ENCODE measurements at regions not wholly inside any gene's neighbourhood (a gene's known extent, or its start where the extent isn't known, plus 50 kb on each side); places are given as distances from the start of the nearest gene placed in this dataset.

DNA sequence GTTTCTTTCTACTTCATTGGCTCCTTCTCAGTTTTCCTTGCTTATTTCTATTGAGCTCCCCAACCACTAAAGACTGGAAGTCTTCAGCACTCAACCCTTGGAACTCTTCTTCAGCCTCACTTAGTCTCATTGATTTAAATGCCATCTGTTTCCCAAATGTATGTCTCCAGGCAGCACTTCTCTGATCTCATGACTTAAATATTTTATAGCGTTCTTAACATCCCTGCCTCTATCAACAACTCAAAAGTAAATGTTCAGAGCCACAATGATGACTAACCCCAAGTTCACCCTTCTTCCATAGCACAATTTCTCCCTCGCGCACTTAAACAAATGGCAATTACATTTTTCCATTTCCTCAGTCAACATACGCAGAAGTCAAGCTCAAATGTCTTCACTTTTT, 1393.3 kb downstream of the ARAP2 start:
- Mint-ChIP-seq H3K27me3 (ENCODE audit: insufficient read depth) (no peaks in the 10 kb centered on the region), H3K36me3 (ENCODE audit: low read depth) (no peaks in the 10 kb centered on the region), H3K9me3 (no peaks in the 10 kb centered on the region; the same call in 1 of the 2 replicates), H3K4me1 (ENCODE audit: low read depth) (peaks cover 7% of the 10 kb centered on the region; the same call in 1 of the 2 replicates), H3K4me3 (peak overlapping the region; percentile 25; the same call in 1 of the 2 replicates), H3K27ac (no peak overlapping the region; the same call in 1 of the 2 replicates)
- no peak for DNase-seq
- TF ChIP-seq, protein P1, sequence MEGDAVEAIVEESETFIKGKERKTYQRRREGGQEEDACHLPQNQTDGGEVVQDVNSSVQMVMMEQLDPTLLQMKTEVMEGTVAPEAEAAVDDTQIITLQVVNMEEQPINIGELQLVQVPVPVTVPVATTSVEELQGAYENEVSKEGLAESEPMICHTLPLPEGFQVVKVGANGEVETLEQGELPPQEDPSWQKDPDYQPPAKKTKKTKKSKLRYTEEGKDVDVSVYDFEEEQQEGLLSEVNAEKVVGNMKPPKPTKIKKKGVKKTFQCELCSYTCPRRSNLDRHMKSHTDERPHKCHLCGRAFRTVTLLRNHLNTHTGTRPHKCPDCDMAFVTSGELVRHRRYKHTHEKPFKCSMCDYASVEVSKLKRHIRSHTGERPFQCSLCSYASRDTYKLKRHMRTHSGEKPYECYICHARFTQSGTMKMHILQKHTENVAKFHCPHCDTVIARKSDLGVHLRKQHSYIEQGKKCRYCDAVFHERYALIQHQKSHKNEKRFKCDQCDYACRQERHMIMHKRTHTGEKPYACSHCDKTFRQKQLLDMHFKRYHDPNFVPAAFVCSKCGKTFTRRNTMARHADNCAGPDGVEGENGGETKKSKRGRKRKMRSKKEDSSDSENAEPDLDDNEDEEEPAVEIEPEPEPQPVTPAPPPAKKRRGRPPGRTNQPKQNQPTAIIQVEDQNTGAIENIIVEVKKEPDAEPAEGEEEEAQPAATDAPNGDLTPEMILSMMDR (IDR thresholded peaks at IDR 0.05), result no peak

DNA sequence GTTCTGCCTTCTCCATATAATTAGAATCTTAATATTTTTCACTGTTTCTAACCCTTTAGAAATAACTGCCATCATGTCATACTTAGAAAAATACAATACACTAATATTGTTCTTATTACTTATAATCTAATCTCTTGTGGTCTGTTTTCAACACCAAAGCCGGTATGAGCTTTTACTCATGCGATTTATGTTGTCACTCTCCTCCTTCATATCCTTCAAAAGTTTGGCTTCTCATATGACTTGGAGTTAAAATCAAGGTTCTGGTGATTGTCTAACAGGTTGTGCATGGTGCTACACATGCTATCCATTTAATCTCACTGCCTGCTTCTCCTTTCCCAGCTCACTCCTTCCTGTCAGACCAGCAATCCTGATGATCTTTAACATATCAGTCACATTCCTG, 1392.9 kb downstream of the ARAP2 start:
- no peak for DNase-seq
- Mint-ChIP-seq H3K36me3 (ENCODE audit: low read depth) (no peaks in the 10 kb centered on the region), H3K27ac (no peak overlapping the region), H3K4me3 (no peak overlapping the region; the same call in 1 of the 2 replicates), H3K27me3 (ENCODE audit: insufficient read depth) (no peaks in the 10 kb centered on the region), H3K4me1 (ENCODE audit: low read depth) (peaks cover 7% of the 10 kb centered on the region; the same call in 1 of the 2 replicates), H3K9me3 (no peaks in the 10 kb centered on the region; the same call in 1 of the 2 replicates)
- TF ChIP-seq, protein P1 (IDR thresholded peaks at IDR 0.05), result no peak

DNA sequence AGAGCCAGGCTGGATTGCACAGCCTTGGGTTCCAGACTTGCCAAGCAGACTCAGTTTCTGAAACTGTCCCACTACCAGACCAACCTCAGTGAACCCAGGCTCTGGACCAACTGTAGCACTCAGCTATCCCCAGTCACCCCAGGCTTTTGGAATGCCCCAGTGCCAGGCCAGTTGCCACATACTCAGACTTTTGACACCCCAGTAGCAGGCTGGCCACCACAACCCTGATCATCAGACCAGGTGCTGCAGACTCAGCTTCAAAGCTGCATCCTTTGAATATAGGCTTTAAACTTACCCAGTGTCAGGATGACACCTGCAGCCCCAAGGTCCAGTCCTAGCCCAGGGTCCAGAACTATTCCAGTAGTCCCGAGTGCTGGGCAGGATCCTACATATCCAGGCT, 1389.9 kb downstream of the ARAP2 start:
- TF ChIP-seq, protein P1 (IDR thresholded peaks at IDR 0.05), result no peak
- DNase-seq, result no peak
- H3K4me3 Mint-ChIP-seq, result no peak overlapping the region
- peaks cover 7% of the 10 kb centered on the region; the same call in 1 of the 2 replicates for H3K4me1 Mint-ChIP-seq (ENCODE audit: low read depth)
- no peaks in the 10 kb centered on the region for H3K36me3 Mint-ChIP-seq (ENCODE audit: low read depth)
- H3K9me3 Mint-ChIP-seq, result no peaks in the 10 kb centered on the region; the same call in 1 of the 2 replicates
- no peak overlapping the region for H3K27ac Mint-ChIP-seq
- no peaks in the 10 kb centered on the region; the same call in 1 of the 2 replicates for H3K27me3 Mint-ChIP-seq (ENCODE audit: insufficient read depth)

DNA sequence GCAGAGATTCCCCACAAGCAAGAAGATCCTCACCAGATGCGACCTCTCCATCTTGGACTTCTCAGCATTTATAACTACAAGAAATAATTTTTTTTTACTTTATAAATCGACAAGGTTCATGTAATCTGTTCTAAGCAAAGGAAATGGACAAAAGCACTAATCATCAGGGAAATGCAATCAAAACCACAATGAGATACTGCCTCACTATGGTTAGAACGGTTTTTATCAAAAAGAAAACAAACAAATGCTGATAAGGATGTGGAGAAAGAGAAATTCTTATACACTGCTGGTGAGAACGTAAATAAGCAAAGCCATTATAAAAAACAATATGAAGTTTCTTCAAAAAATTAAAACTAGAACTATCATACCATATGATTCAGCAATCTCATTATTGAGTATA, 1382.6 kb downstream of the ARAP2 start:
- no peak overlapping the region for H3K4me3 Mint-ChIP-seq
- no peaks in the 10 kb centered on the region for H3K36me3 Mint-ChIP-seq (ENCODE audit: low read depth)
- H3K4me1 Mint-ChIP-seq (ENCODE audit: low read depth), result no peaks in the 10 kb centered on the region
- TF ChIP-seq, protein P1 (IDR thresholded peaks at IDR 0.05), result no peak
- no peak overlapping the region for H3K27ac Mint-ChIP-seq
- no peaks in the 10 kb centered on the region; the same call in 1 of the 2 replicates for H3K27me3 Mint-ChIP-seq (ENCODE audit: insufficient read depth)
- no peaks in the 10 kb centered on the region; the same call in 1 of the 2 replicates for H3K9me3 Mint-ChIP-seq
- DNase-seq, result no peak

DNA sequence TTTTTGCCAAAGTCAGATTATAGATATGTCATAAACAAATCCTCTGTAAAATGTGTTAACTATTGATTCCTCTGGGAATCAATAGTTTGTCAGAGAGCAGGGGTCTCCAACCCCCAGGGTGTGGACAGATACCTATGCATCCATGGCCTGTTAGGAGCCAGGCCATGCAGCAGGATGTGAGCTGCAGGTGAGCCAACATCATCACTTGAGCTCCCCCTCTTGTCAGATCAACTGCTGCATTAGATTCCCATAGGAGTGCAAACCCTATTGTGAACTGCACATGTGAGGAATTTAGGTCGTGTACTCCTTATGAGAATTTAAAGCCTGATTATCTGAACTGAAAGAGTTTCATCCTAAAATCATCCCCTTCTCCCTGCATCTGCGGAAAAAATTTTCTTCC, 1365.4 kb downstream of the ARAP2 start:
- no peaks in the 10 kb centered on the region for H3K4me1 Mint-ChIP-seq (ENCODE audit: low read depth)
- H3K36me3 Mint-ChIP-seq (ENCODE audit: low read depth), result 0 out of 2 replicates have a peak, but pooled peaks cover 3% of the 10 kb centered on the region
- no peak overlapping the region for H3K27ac Mint-ChIP-seq
- peaks cover 38% of the 10 kb centered on the region for H3K9me3 Mint-ChIP-seq
- no peak for DNase-seq
- H3K4me3 Mint-ChIP-seq, result no peak overlapping the region
- TF ChIP-seq, protein P1 (IDR thresholded peaks at IDR 0.05), result no peak
- no peaks in the 10 kb centered on the region; the same call in 1 of the 2 replicates for H3K27me3 Mint-ChIP-seq (ENCODE audit: insufficient read depth)

Data from HFFc6 (cell line).